GM19397 (cell line): ENCODE measurements at regions not wholly inside any gene's neighbourhood (a gene's known extent, or its start where the extent isn't known, plus 50 kb on each side); places are given as distances from the start of the nearest gene placed in this dataset.
"Not testable (repeated sequence)": the region's sequence is repeated elsewhere in the genome, so short reads cannot be mapped to it uniquely, and the experiment has no call there.

ENCODE experiments used
- ATAC-seq: cut with Tn5 transposase; IDR thresholded peaks from one replicate; pipeline ENCODE4 v1.9.1; 2021; ENCODE audit warnings: mild to moderate bottlenecking, moderate library complexity; ENCODE audit not compliant: unreplicated experiment

DNA sequence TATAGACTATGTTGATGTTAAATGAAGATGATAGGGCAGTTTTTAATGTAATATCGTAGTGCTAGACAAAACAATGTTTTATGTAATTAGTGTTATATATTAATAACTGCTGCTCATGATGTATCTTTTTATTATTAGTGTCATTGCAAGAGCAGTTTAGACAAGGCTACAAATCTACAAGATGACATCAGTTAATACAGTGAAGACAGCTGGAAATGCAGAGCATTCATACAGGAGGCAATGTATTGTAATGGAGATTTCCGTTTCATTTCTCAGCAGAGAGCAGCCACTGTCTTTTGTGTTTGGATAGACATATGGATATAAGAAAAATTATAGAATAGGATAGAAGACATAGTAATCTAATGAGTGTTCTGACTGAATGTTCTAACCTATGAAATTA is 178.0 kb downstream of the FOXG1 start:
- ATAC-seq: no peak

DNA sequence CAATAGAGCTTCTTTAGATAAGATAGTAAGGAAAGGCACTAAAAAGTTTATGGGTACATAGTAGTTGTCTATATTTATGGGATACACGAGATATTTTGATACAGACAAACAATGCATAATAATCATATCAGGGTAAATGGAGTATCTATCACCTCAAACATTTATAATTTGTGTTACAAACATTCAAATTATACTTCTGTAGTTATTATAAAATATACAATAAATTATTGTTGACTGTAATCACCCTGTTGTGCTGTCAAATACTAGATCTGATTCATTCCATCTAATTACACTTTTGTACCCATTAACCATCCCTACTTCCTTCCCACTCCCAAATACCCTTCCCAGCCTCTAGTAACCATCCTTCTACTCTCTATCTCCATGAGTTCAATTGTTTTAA is 179.7 kb downstream of the FOXG1 start:
- no peak for ATAC-seq

DNA sequence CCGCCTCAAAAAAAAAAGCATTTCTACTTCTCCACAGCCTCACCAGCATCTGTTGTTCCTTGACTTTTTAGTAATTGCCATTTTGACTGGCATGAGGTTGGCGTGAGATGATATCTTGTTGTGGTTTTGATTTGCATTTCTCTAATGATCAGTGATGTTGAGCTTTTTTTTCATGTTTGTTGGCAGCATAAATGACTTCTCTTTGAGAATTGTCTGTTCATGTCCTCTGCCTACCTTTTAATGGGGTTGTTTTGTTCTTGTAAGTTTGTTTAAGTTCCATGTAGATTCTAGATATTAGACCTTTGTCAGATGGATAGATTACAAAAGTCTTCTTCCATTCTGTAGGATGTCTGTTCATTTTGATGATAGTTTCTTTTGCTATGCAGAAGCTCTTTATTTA is 182.9 kb downstream of the FOXG1 start:
- no peak for ATAC-seq

DNA sequence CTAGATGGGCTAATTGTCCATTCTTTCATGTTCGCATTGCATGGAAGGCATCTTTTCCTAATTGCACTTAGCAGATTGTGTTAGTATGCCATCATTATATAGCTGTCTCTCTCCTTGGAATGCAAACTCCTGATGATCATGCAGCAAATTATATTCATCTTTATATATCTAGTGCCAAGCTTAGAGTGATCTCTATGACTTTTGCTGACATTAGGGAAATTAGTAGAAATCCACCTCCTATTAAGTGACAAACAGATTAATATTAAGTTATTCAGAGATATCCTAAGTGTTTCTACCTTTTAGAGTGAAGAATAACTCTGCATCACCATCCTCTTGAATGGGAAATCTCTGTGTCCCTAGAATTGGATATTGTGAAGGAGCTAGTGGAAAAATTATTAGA is 185.6 kb downstream of the FOXG1 start:
- ATAC-seq: no peak

GRCh38 chr14:28952666-28953065 is 186.1 kb downstream of the FOXG1 start:
- no peak for ATAC-seq

DNA sequence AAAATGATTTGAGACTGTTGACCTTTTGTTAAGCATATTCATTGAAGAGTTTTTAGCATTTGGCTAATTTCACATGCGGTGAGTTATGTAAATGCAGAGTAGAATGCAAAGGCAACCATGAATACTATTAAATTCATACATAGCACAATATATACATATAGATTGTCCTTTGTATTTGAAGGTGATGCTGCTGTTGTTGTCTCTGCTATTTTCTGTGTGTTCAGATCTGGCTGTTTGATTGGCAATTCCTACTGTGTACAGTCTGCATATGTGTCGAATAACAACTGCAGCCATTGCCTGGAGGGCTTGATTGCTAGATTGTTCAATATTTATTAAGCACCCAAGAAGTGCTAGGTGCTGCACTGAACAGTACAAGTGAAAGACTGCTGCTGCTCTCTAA is 187.4 kb downstream of the FOXG1 start:
- ATAC-seq: no peak

DNA sequence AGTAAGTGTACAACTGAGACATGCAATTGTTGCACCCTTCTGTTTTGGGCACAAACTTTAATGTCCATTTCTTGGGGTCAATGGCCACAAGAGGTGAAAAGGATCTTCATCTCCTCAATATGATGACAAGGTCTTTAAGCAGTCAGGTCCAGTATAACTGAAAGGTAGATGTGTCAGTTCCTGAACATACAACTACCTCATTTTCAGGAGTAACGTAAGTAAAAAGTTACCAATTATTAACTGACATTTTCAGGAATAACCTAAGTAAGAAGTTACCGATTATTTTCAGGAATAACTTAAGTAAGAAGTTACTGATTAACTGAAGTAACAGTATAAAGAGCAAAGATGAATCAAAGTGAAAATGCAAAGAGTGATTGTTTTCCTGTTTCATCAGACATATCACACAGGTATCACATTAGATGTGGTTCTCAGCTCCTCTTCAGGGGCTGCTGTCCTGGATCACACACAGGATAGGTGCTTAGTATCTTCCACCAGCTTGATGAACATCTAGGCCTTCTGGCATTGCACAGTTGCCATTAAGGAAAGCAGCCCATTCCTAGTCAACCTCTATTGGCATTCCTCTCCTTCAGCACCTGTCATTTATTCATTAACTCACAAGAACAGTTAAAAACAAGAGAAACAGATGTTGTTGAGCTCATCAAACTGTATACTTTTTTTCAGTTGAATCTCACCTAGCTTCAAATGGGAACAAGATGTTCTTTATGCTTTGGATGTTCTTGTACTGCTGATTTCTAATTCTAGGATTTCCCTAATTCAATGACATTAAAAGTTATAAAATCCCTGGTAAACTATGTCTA is 200.0 kb downstream of the FOXG1 start:
- peak; percentile 85 for ATAC-seq

GRCh38 chr14:28975084-28975483 is 208.5 kb downstream of the FOXG1 start:
- no peak for ATAC-seq

GRCh38 chr14:28982228-28982627 is 215.6 kb downstream of the FOXG1 start:
- ATAC-seq: no peak

DNA sequence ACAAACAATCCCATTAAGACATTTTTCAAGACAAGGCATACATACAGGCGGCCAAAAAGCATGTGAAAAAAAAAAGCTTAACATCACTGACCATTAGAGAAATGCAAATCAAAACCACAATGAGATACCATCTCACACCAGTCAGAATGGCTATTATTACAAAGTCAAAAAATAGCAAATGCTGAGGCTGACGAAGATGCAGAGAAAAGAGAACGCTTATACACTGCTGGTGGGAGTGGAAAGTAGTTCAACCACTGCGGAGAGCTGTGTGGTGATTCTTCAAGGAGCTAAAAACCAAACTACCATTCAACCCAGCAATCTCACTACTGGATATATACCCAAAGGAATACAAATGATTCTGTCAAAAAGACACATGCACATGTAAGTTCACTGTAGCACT is 216.7 kb downstream of the FOXG1 start:
- ATAC-seq: no peak

DNA sequence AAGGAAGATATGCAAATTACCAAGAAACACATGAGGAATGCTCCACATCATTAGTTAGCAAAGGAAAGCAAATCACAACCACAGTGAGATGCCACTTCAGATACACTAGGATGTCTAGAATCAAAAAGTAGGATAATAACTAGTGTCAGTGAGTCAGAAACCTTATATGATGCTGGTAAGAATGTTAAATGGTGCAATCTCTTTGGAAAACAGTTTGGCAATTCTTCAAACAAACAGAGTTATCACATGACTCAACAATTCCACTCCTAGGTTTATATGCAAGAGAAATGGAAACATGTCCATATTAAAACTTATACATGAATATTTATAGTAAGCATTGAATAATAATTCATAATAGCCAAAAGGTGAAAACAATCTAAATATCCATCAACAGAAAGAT is 220.9 kb downstream of the FOXG1 start:
- no peak for ATAC-seq

DNA sequence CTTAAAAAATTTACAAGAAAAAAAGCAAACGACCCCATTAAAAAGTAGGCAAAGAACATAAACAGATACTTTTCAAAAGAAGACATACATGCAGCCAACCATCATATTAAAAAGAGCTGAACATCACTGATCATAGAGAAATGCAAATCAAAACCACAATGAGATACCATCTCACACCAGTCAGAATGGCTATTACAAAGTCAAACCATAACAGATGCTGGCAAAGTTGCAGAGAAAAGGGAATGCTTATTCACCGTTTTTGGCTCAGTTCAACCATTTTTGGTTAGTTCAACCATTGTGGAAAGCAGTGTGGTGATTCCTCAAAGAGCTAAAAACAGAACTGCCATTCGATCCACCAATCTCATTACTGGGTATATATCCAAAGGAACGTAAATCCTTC is 230.6 kb downstream of the FOXG1 start:
- ATAC-seq: not testable (repeated sequence)

GRCh38 chr14:28999656-29000055 is 233.1 kb downstream of the FOXG1 start:
- no peak for ATAC-seq

DNA sequence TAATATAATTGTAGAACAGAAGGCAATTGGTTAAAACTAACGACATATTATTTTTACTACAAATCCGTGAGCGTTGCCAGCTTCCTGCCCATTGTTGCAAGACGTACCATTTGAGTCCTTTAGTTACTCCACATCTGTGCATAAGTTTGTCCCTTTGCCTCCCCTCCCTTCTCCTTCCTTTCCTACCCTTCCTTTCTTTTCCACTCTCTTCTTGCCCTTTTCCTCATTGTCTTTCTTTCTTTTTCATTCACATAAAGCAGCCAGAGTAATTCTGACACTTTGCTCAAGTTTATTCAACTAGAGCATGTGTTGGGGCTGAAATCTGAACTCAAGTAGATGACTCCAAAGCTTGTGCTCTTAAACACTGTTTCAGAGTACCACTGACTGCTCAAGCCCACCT is 239.1 kb downstream of the FOXG1 start:
- no peak for ATAC-seq

DNA sequence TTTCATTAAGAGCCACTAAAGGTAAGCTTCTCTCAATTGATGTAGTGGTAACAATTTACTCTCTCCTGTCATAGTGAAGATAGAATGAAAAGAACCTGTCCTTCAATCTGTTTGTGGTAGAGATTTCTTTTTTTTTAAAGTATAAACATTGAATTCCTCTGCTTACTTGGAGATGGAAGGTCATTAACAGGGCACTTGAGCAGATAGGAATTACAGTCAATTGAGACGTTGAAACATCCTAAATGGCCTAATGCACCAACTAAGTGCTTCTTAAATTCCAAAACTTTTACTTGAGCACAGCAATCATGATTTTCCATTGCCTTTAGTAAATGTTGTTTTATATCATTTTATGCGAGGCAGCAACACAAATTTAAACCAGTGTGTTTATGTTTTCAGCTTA is 241.4 kb downstream of the FOXG1 start:
- no peak for ATAC-seq

- ATAC-seq: peak; percentile 55
These were observed 249.7 kb downstream of the FOXG1 start for GRCh38 chr14:29016050-29016900.

GRCh38 chr14:29023505-29023904 is 256.9 kb downstream of the FOXG1 start:
- ATAC-seq: not testable (repeated sequence)

DNA sequence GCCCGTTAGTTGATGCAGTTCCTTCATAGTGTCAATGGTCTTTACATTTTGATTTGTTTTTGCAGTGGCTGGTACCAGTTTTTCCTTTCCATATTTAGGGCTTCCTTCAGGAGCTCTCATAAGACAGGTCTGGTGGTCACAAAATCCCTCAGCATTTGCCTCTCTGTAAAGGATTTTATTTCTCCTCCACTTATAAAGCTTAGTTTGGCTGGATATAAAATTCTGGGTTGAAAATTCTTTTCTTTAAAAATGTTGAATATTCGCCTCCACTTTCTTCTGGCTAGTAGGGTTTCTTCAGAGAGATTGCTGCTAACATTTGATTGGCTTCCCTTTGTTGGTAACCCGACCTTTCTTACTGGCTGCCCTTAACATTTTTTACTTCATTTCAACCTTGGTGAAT is 260.9 kb downstream of the FOXG1 start:
- not testable (repeated sequence) for ATAC-seq

DNA sequence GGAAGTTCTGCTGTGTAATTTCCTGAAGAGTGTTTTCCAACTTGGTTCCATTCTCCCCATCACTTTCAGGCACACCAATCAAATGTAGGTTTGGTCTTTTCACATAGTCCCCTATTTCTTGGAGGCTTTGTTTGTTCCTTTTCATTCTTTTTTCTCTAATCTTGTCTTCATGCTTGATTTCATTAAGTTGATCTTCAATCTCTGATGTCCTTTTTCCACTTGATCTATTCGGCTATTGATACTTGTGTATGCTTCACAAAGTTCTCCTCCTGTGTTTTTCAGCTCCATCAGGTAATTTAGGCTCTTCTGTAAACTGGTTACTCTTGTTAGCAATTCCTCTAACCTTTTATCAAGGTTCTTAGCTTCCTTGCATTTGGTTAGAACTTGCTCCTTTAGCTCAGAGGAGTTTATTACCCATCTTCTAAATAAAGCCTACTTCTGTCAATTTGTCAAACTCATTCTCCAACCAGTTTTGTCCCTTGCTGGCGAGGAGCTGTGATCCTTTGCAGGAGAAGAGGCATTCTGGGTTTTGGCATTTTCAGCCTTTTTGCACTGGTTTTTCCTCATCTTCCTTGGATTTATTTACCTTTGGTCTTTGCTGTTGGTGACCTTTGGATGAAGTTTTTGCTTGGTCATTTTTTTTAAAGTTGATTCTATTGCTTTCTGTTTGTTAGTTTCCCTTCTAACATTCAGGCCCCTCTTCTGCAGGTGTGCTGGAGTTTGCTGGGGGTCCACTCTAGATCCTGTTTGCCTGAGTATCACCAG is 261.5 kb downstream of the FOXG1 start:
- not testable (repeated sequence) for ATAC-seq

GRCh38 chr14:29028973-29029582 is 262.5 kb downstream of the FOXG1 start:
- no peak for ATAC-seq

DNA sequence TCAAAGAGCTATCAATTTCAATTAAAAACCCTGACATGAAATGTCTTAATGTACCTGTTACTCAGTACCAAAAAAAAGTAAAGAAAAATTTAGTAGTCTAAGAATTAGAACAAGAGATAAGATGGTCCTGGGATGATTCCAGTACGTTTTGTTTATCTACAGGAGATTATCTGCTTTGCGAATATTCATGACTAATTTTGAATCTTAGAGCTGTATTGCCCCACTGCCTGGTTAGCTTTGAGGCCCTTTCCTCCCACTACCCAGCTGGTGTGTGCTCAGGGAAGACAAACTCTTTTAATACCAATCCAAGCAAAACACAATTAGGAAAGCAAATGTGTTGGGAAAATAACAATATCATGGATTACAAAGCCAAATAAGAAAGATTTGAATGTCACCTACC is 263.5 kb downstream of the FOXG1 start:
- no peak for ATAC-seq
